Astrocyte of the spinal cord (primary cell): ENCODE measurements at regions not wholly inside any gene's neighbourhood (a gene's known extent, or its start where the extent isn't known, plus 50 kb on each side); places are given as distances from the start of the nearest gene placed in this dataset.
"Not testable (repeated sequence)": the region's sequence is repeated elsewhere in the genome, so short reads cannot be mapped to it uniquely, and the experiment has no call there.

Experiments
- DNase-seq: peaks from one replicate; pipeline ENCODE4 v3.0.0; 2011; ENCODE audit warnings: low read depth, low spot score
- H3K4me3 ChIP-seq: 2 replicates; pipeline ENCODE4 v1.5.1; 2011; ENCODE audit warnings: low read depth, mild to moderate bottlenecking, low read length, moderate library complexity
- in situ Hi-C: cut with HindIII; loops from 2 replicates; pipeline ENCODE4 v1.10.0; 2017; ENCODE audit warnings: low sequenced_read_pairs
- TF ChIP-seq, protein P1 (sequence below): IDR thresholded peaks from 2 replicates; pipeline ENCODE4 v1.5.1; 2012; ENCODE audit warnings: low read depth, mild to moderate bottlenecking, low read length, inconsistent platforms

DNA sequence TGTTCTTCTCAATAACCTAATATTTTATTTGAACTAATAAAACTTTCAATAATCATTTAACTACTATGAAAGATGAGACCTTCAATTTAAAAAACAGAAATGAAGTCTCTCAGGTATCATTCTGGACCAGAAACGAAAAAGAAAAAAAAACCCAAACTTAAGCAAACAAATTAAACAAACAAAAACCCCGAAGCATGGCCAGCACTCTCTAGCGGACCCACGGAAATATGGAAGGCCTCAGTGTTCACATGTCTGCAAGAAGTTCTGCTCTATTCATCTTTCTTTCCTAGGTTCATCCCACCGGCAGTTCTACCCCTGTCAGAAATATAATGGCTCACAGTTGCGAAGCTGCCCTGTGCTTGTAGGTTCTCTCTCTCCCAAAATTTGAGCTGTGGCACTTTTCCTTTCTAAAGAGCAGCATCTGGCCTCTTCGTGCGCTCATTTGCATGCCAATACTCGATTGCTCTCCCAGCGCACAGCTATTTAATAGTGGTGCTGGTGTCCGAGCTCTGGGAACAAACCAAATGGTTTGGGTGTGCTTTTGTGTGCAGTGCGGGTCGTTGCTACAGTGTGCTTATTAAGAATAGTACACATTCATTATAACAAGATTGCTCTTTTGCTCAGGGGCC lies 129.0 kb upstream of the ZEB2 start:
- DNase-seq: no peak
- TF ChIP-seq, protein P1, sequence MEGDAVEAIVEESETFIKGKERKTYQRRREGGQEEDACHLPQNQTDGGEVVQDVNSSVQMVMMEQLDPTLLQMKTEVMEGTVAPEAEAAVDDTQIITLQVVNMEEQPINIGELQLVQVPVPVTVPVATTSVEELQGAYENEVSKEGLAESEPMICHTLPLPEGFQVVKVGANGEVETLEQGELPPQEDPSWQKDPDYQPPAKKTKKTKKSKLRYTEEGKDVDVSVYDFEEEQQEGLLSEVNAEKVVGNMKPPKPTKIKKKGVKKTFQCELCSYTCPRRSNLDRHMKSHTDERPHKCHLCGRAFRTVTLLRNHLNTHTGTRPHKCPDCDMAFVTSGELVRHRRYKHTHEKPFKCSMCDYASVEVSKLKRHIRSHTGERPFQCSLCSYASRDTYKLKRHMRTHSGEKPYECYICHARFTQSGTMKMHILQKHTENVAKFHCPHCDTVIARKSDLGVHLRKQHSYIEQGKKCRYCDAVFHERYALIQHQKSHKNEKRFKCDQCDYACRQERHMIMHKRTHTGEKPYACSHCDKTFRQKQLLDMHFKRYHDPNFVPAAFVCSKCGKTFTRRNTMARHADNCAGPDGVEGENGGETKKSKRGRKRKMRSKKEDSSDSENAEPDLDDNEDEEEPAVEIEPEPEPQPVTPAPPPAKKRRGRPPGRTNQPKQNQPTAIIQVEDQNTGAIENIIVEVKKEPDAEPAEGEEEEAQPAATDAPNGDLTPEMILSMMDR: no peak
- in situ Hi-C loops: no loop called here
- H3K4me3 ChIP-seq: no peak overlapping the region

DNA sequence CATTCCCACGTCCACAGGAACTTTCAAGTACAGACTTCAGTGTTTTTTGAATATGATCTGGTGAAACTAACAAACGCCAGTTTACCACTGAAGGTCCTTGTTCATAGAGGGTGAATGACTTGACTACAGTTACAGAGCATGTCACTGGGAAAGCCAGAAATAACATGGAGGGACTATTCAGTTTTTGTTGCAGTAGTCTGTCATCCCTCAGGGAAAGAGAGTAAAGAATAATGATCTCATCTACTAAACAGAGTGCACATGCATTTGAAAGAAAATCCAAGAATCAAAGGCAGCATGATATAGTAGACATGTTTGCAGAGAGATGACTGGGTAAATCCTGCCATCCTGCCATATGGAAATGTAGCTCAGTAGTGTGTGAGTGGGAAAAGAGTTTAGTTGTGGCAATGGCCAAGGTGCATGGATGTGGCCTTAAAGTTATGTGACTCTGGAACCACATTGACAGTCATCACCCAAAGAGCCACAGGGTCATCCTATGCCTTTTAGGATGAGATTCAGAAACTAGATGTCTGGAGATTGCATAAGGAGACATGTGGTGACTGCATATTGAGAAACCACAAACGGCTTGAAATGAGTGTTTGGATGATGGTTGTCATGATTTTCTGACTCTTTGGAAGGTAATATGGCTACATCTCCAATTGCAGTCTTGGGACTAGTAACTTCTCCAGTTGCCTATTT lies 125.3 kb upstream of the ZEB2 start:
- TF ChIP-seq, protein P1: no peak
- peak; percentile 21 for DNase-seq
- H3K4me3 ChIP-seq: no peak overlapping the region
- in situ Hi-C loops: no loop called here

- H3K4me3 ChIP-seq: no peak overlapping the region
- TF ChIP-seq, protein P1: no peak
- no peak for DNase-seq
- in situ Hi-C loops: no loop called here
Measured at GRCh38 chr2:144644549-144644948, 124.6 kb upstream of the ZEB2 start.

- DNase-seq: peak; percentile 51
- H3K4me3 ChIP-seq: no peak overlapping the region
- in situ Hi-C loops: no loop called here
- TF ChIP-seq, protein P1: no peak
Measured at GRCh38 chr2:144643537-144644336, 123.8 kb upstream of the ZEB2 start.

DNA sequence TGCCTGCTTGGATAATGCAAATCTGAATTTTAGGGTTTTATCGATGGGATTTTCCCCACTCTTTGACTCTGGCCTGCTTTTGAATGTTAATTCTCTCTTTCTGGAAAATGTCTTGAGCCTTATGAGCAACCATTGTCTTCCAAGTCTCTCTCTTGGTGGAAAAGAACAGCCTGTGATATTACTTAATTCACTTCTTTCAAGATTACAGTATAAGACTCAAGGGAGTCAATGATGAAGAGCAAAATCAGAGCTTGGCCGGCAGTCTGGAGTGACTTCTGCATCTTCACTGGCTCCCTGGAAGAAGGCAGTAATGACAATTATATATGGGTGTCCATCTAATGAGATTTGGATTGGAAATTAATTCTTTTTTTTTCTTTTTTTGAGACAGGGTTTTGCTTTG lies 122.9 kb upstream of the ZEB2 start:
- TF ChIP-seq, protein P1: no peak
- H3K4me3 ChIP-seq: no peak overlapping the region
- in situ Hi-C loops: no loop called here
- no peak for DNase-seq

DNA sequence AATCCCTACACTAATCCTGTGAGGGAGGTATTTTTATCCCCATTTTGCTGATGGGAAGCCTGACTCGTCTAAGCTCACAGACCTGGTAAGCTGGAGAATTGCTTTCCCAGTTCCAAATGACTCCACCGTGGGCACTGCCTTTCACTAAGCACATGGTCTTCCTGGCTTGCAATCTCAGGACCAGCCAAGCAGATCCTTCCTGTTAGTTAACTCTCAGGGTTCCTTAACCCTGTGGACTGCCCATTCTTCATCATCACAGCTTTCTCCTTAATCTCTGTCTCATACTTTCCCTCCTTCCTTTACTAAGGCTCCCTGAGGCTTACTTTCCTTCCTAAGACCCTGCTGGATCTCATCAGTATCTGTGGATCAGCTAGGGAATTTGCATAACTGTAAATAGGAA lies 122.2 kb upstream of the ZEB2 start:
- TF ChIP-seq, protein P1: no peak
- in situ Hi-C loops: no loop called here
- H3K4me3 ChIP-seq: no peak overlapping the region
- DNase-seq: no peak

- DNase-seq, in situ Hi-C loops, H3K4me3 ChIP-seq: not testable (repeated sequence)
Measured at GRCh38 chr2:144638250-144638649, 118.3 kb upstream of the ZEB2 start.

DNA sequence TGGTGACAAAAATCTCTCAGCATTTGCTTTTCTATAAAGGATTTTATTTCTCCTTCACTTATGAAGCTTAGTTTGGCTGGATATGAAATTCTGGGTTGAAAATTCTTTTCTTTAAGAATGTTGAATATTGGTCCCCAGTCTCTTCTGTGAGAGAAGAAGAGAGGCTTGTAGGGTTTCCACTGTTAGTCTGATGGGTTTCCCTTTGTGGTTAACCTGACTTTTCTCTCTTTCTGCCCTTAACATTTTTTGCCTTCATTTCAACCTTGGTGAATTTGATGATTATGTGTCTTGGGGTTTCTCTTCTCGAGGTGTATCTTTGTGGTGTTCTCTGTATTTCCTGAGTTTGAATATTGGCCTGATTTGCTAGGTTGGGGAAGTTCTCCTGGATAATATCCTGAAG lies 116.9 kb upstream of the ZEB2 start:
- DNase-seq, H3K4me3 ChIP-seq, in situ Hi-C loops: not testable (repeated sequence)
